ENCODE measurements at regions not wholly inside any gene's neighbourhood (a gene's known extent, or its start where the extent isn't known, plus 50 kb on each side); places are given as distances from the start of the nearest gene placed in this dataset.

GRCh38 chr9:26301659-26302058, 590.9 kb downstream of the CAAP1 start:
- DNase-seq (ENCODE audit: low spot score in 2 of 2), result no peak

GRCh38 chr9:26301046-26301445, 591.6 kb downstream of the CAAP1 start:
- H3K4me3 ChIP-seq (ENCODE audit: low read depth, poor library complexity, severe bottlenecking), result no peak overlapping the region
- TF ChIP-seq CTCF (IDR thresholded peaks at IDR 0.05) (no peak), POLR2A (IDR thresholded peaks at IDR 0.05) (no peak)
- no peak for DNase-seq (ENCODE audit: low spot score in 2 of 2)
- intact Hi-C loops (cut with DNase I; ENCODE audit: low total_unique reads), result no loop called here
- WGBS, 2 donors, result 84 to 86% methylated on average over 3 of the region's 3 CpGs

More at GRCh38 chr9:26301659-26302058, 590.9 kb downstream of the CAAP1 start:
- no peak for TF ChIP-seq POLR2A (IDR thresholded peaks at IDR 0.05)
- no peak for TF ChIP-seq CTCF (IDR thresholded peaks at IDR 0.05)
- intact Hi-C loops (cut with DNase I; ENCODE audit: low total_unique reads), result no loop called here
- 53 to 74% methylated on average over 1 of the region's 1 CpG for WGBS, 2 donors
- no peak overlapping the region for H3K4me3 ChIP-seq (ENCODE audit: low read depth, poor library complexity, severe bottlenecking)

- no peak for DNase-seq (ENCODE audit: low spot score in 2 of 2)
- no peak overlapping the region for H3K4me3 ChIP-seq (ENCODE audit: low read depth, poor library complexity, severe bottlenecking)
- 90 to 91% methylated on average over 5 of the region's 5 CpGs for WGBS, 2 donors
- intact Hi-C loops (cut with DNase I; ENCODE audit: low total_unique reads), result no loop called here
- TF ChIP-seq POLR2A (IDR thresholded peaks at IDR 0.05) (no peak), CTCF (IDR thresholded peaks at IDR 0.05) (no peak)
Measured at GRCh38 chr9:26296910-26297572, 595.6 kb downstream of the CAAP1 start.

GRCh38 chr9:26292943-26293342, 599.7 kb downstream of the CAAP1 start:
- no peak for DNase-seq (ENCODE audit: low spot score in 2 of 2)
- no peak overlapping the region for H3K4me3 ChIP-seq (ENCODE audit: low read depth, poor library complexity, severe bottlenecking)
- intact Hi-C loops (cut with DNase I; ENCODE audit: low total_unique reads), result no loop called here
- TF ChIP-seq POLR2A (IDR thresholded peaks at IDR 0.05) (no peak), CTCF (IDR thresholded peaks at IDR 0.05) (no peak)
- 42% methylated on average over 3 of the region's 3 CpGs for WGBS, 2 donors

GRCh38 chr9:26271495-26272122, 593.4 kb upstream of the TUSC1 start:
- intact Hi-C loops (cut with DNase I; ENCODE audit: low total_unique reads), result no loop called here
- TF ChIP-seq CTCF (IDR thresholded peaks at IDR 0.05), result no peak
- no peak for TF ChIP-seq POLR2A (IDR thresholded peaks at IDR 0.05)
- DNase-seq (ENCODE audit: low spot score in 2 of 2), result no peak
- WGBS, 2 donors, result 45 to 49% methylated on average over 6 of the region's 6 CpGs
- no peak overlapping the region for H3K4me3 ChIP-seq (ENCODE audit: low read depth, poor library complexity, severe bottlenecking)

Measured in lower leg skin (tissue), 4 donors.